ENCODE measurements at regions not wholly inside any gene's neighbourhood (a gene's known extent, or its start where the extent isn't known, plus 50 kb on each side); places are given as distances from the start of the nearest gene placed in this dataset.

GRCh38 chr12:46674129-46674528 is 151.7 kb downstream of the SLC38A4 start:
- Histone ChIP-seq H3K4me3 (ENCODE audit: low read depth in 1 of 5, low read length in 5 of 5) (no peak overlapping the region), H3K9me3 (ENCODE audit: control insufficient read depth in 5 of 5, low read length in 5 of 5) (no peaks in the 10 kb centered on the region)

GRCh38 chr12:46671102-46671501 is 154.7 kb downstream of the SLC38A4 start:
- H3K9ac ChIP-seq (ENCODE audit: low read length in 5 of 5) = no peak overlapping the region
- H3K4me3 ChIP-seq (ENCODE audit: low read depth in 1 of 5, low read length in 5 of 5) = no peak overlapping the region
- no peaks in the 10 kb centered on the region for H3K27me3 ChIP-seq (ENCODE audit: control insufficient read depth in 5 of 5, insufficient read depth in 4 of 5, low read length in 5 of 5)
- peaks cover 0 to 4% (median 0%) of the 10 kb centered on the region in 5 donors for H3K4me1 ChIP-seq (ENCODE audit: control insufficient read depth in 5 of 5, insufficient read depth in 5 of 5, low read length in 5 of 5)
- H3K27ac ChIP-seq (ENCODE audit: low read depth, low read length) = no peak overlapping the region
- H3K9me3 ChIP-seq (ENCODE audit: control insufficient read depth in 5 of 5, low read length in 5 of 5) = no peaks in the 10 kb centered on the region
- H3K36me3 ChIP-seq (ENCODE audit: control insufficient read depth in 5 of 5, insufficient read depth in 5 of 5, low read length in 5 of 5) = no peaks in the 10 kb centered on the region

More at GRCh38 chr12:46674129-46674528, 151.7 kb downstream of the SLC38A4 start:
- Histone ChIP-seq H3K27me3 (ENCODE audit: control insufficient read depth in 5 of 5, insufficient read depth in 4 of 5, low read length in 5 of 5) (no peaks in the 10 kb centered on the region), H3K27ac (ENCODE audit: low read depth, low read length) (no peak overlapping the region), H3K4me1 (ENCODE audit: control insufficient read depth in 5 of 5, insufficient read depth in 5 of 5, low read length in 5 of 5) (peaks cover 0 to 4% (median 0%) of the 10 kb centered on the region in 5 donors), H3K9ac (ENCODE audit: low read length in 5 of 5) (no peak overlapping the region), H3K36me3 (ENCODE audit: control insufficient read depth in 5 of 5, insufficient read depth in 5 of 5, low read length in 5 of 5) (no peaks in the 10 kb centered on the region)

GRCh38 chr12:46670636-46671035 is 155.2 kb downstream of the SLC38A4 start:
- Histone ChIP-seq H3K4me3 (ENCODE audit: low read depth in 1 of 5, low read length in 5 of 5) (no peak overlapping the region), H3K4me1 (ENCODE audit: control insufficient read depth in 5 of 5, insufficient read depth in 5 of 5, low read length in 5 of 5) (no peaks in the 10 kb centered on the region), H3K9ac (ENCODE audit: low read length in 5 of 5) (no peak overlapping the region), H3K36me3 (ENCODE audit: control insufficient read depth in 5 of 5, insufficient read depth in 5 of 5, low read length in 5 of 5) (no peaks in the 10 kb centered on the region), H3K9me3 (ENCODE audit: control insufficient read depth in 5 of 5, low read length in 5 of 5) (no peaks in the 10 kb centered on the region), H3K27me3 (ENCODE audit: control insufficient read depth in 5 of 5, insufficient read depth in 4 of 5, low read length in 5 of 5) (no peaks in the 10 kb centered on the region), H3K27ac (ENCODE audit: low read depth, low read length) (no peak overlapping the region)

- no peak overlapping the region for H3K27ac ChIP-seq (ENCODE audit: low read depth, low read length)
- no peak overlapping the region for H3K4me3 ChIP-seq (ENCODE audit: low read depth in 1 of 5, low read length in 5 of 5)
- H3K9me3 ChIP-seq (ENCODE audit: control insufficient read depth in 5 of 5, low read length in 5 of 5) = no peaks in the 10 kb centered on the region
- H3K9ac ChIP-seq (ENCODE audit: low read length in 5 of 5) = no peak overlapping the region
- no peaks in the 10 kb centered on the region for H3K27me3 ChIP-seq (ENCODE audit: control insufficient read depth in 5 of 5, insufficient read depth in 4 of 5, low read length in 5 of 5)
- no peaks in the 10 kb centered on the region for H3K36me3 ChIP-seq (ENCODE audit: control insufficient read depth in 5 of 5, insufficient read depth in 5 of 5, low read length in 5 of 5)
- H3K4me1 ChIP-seq (ENCODE audit: control insufficient read depth in 5 of 5, insufficient read depth in 5 of 5, low read length in 5 of 5) = no peaks in the 10 kb centered on the region
Observed at GRCh38 chr12:46669720-46670119, 156.1 kb downstream of the SLC38A4 start.

- H3K36me3 ChIP-seq (ENCODE audit: control insufficient read depth in 5 of 5, insufficient read depth in 5 of 5, low read length in 5 of 5) = no peaks in the 10 kb centered on the region
- H3K4me3 ChIP-seq (ENCODE audit: low read depth in 1 of 5, low read length in 5 of 5) = no peak overlapping the region
- no peaks in the 10 kb centered on the region for H3K9me3 ChIP-seq (ENCODE audit: control insufficient read depth in 5 of 5, low read length in 5 of 5)
- H3K27ac ChIP-seq (ENCODE audit: low read depth, low read length) = no peak overlapping the region
- no peaks in the 10 kb centered on the region for H3K4me1 ChIP-seq (ENCODE audit: control insufficient read depth in 5 of 5, insufficient read depth in 5 of 5, low read length in 5 of 5)
- no peaks in the 10 kb centered on the region for H3K27me3 ChIP-seq (ENCODE audit: control insufficient read depth in 5 of 5, insufficient read depth in 4 of 5, low read length in 5 of 5)
- H3K9ac ChIP-seq (ENCODE audit: low read length in 5 of 5) = no peak overlapping the region
Observed at GRCh38 chr12:46667551-46667950, 158.2 kb downstream of the SLC38A4 start.

- no peaks in the 10 kb centered on the region for H3K27me3 ChIP-seq (ENCODE audit: control insufficient read depth in 5 of 5, insufficient read depth in 4 of 5, low read length in 5 of 5)
- no peak overlapping the region for H3K4me3 ChIP-seq (ENCODE audit: low read depth in 1 of 5, low read length in 5 of 5)
- peaks cover 2 to 16% (median 15%) of the 10 kb centered on the region in 5 donors for H3K4me1 ChIP-seq (ENCODE audit: control insufficient read depth in 5 of 5, insufficient read depth in 5 of 5, low read length in 5 of 5)
- H3K27ac ChIP-seq (ENCODE audit: low read depth, low read length) = no peak overlapping the region
- no peaks in the 10 kb centered on the region for H3K36me3 ChIP-seq (ENCODE audit: control insufficient read depth in 5 of 5, insufficient read depth in 5 of 5, low read length in 5 of 5)
- H3K9me3 ChIP-seq (ENCODE audit: control insufficient read depth in 5 of 5, low read length in 5 of 5) = no peaks in the 10 kb centered on the region
- H3K9ac ChIP-seq (ENCODE audit: low read length in 5 of 5) = no peak overlapping the region
Observed at GRCh38 chr12:46664761-46665287, 161.0 kb downstream of the SLC38A4 start.

GRCh38 chr12:46663318-46663717 is 162.5 kb downstream of the SLC38A4 start:
- Histone ChIP-seq H3K4me3 (ENCODE audit: low read depth in 1 of 5, low read length in 5 of 5) (no peak overlapping the region), H3K27ac (ENCODE audit: low read depth, low read length) (no peak overlapping the region), H3K9me3 (ENCODE audit: control insufficient read depth in 5 of 5, low read length in 5 of 5) (no peaks in the 10 kb centered on the region), H3K9ac (ENCODE audit: low read length in 5 of 5) (no peak overlapping the region), H3K4me1 (ENCODE audit: control insufficient read depth in 5 of 5, insufficient read depth in 5 of 5, low read length in 5 of 5) (peaks cover 2 to 31% (median 29%) of the 10 kb centered on the region in 5 donors), H3K36me3 (ENCODE audit: control insufficient read depth in 5 of 5, insufficient read depth in 5 of 5, low read length in 5 of 5) (no peaks in the 10 kb centered on the region), H3K27me3 (ENCODE audit: control insufficient read depth in 5 of 5, insufficient read depth in 4 of 5, low read length in 5 of 5) (no peaks in the 10 kb centered on the region)

GRCh38 chr12:46661110-46661845 is 164.5 kb downstream of the SLC38A4 start:
- Histone ChIP-seq H3K27ac (ENCODE audit: low read depth, low read length) (no peak overlapping the region), H3K9ac (ENCODE audit: low read length in 5 of 5) (no peak overlapping the region), H3K4me1 (ENCODE audit: control insufficient read depth in 5 of 5, insufficient read depth in 5 of 5, low read length in 5 of 5) (peaks cover 2 to 33% (median 31%) of the 10 kb centered on the region in 5 donors), H3K27me3 (ENCODE audit: control insufficient read depth in 5 of 5, insufficient read depth in 4 of 5, low read length in 5 of 5) (no peaks in the 10 kb centered on the region), H3K9me3 (ENCODE audit: control insufficient read depth in 5 of 5, low read length in 5 of 5) (no peaks in the 10 kb centered on the region), H3K4me3 (ENCODE audit: low read depth in 1 of 5, low read length in 5 of 5) (no peak overlapping the region), H3K36me3 (ENCODE audit: control insufficient read depth in 5 of 5, insufficient read depth in 5 of 5, low read length in 5 of 5) (no peaks in the 10 kb centered on the region)

GRCh38 chr12:46660719-46661109 is 165.1 kb downstream of the SLC38A4 start:
- H3K4me1 ChIP-seq (ENCODE audit: control insufficient read depth in 5 of 5, insufficient read depth in 5 of 5, low read length in 5 of 5) = peaks cover 2 to 33% (median 31%) of the 10 kb centered on the region in 5 donors
- H3K36me3 ChIP-seq (ENCODE audit: control insufficient read depth in 5 of 5, insufficient read depth in 5 of 5, low read length in 5 of 5) = no peaks in the 10 kb centered on the region
- H3K27me3 ChIP-seq (ENCODE audit: control insufficient read depth in 5 of 5, insufficient read depth in 4 of 5, low read length in 5 of 5) = no peaks in the 10 kb centered on the region
- H3K4me3 ChIP-seq (ENCODE audit: low read depth in 1 of 5, low read length in 5 of 5) = no peak overlapping the region
- peak overlapping the region; percentile 52 for H3K27ac ChIP-seq (ENCODE audit: low read depth, low read length)
- no peak overlapping the region for H3K9ac ChIP-seq (ENCODE audit: low read length in 5 of 5)
- no peaks in the 10 kb centered on the region for H3K9me3 ChIP-seq (ENCODE audit: control insufficient read depth in 5 of 5, low read length in 5 of 5)

GRCh38 chr12:46660276-46660675 is 165.5 kb downstream of the SLC38A4 start:
- no peaks in the 10 kb centered on the region for H3K9me3 ChIP-seq (ENCODE audit: control insufficient read depth in 5 of 5, low read length in 5 of 5)
- H3K27ac ChIP-seq (ENCODE audit: low read depth, low read length) = peak overlapping the region; percentile 52
- H3K27me3 ChIP-seq (ENCODE audit: control insufficient read depth in 5 of 5, insufficient read depth in 4 of 5, low read length in 5 of 5) = no peaks in the 10 kb centered on the region
- H3K36me3 ChIP-seq (ENCODE audit: control insufficient read depth in 5 of 5, insufficient read depth in 5 of 5, low read length in 5 of 5) = no peaks in the 10 kb centered on the region
- peak overlapping the region in 2 of 5 donors; percentile 26 to 33 for H3K9ac ChIP-seq (ENCODE audit: low read length in 5 of 5)
- peaks cover 2 to 33% (median 31%) of the 10 kb centered on the region in 5 donors for H3K4me1 ChIP-seq (ENCODE audit: control insufficient read depth in 5 of 5, insufficient read depth in 5 of 5, low read length in 5 of 5)
- no peak overlapping the region for H3K4me3 ChIP-seq (ENCODE audit: low read depth in 1 of 5, low read length in 5 of 5)

Data from subcutaneous abdominal adipose tissue (tissue), 5 donors.